AG04449 (cell line): ENCODE measurements at regions not wholly inside any gene's neighbourhood (a gene's known extent, or its start where the extent isn't known, plus 50 kb on each side); places are given as distances from the start of the nearest gene placed in this dataset.

Experiments
- CTCF ChIA-PET: fragments of 350-600 bp; formaldehyde crosslinking; extraction: SDS; loops from one replicate; lab custom pipeline; 2021; ENCODE audit warnings: antibody characterized with exemption; lab: Yijun Ruan, JAX
- POLR2A ChIA-PET: fragments of 400-600, 350-600 bp; formaldehyde crosslinking; extraction: SDS; loops from one replicate; lab custom pipeline; 2020; ENCODE audit warnings: antibody characterized with exemption, inconsistent platforms; lab: Yijun Ruan, JAX
- DNase-seq: peaks from one replicate; pipeline ENCODE4 v3.0.0-alpha.2; 2010; ENCODE audit warnings: low read depth, low spot score
- H3K4me3 ChIP-seq: 2 replicates; pipeline ENCODE4 v1.5.1; 2011; ENCODE audit warnings: low read depth, mild to moderate bottlenecking, control low read depth, low read length
- TF ChIP-seq, protein P1 (sequence below): IDR thresholded peaks from one replicate; pipeline ENCODE4 v1.5.1; 2011; ENCODE audit warnings: mild to moderate bottlenecking, moderate library complexity, low read length, control low read depth, inconsistent platforms; ENCODE audit not compliant: insufficient read depth; ENCODE audit errors: missing control alignments

DNA sequence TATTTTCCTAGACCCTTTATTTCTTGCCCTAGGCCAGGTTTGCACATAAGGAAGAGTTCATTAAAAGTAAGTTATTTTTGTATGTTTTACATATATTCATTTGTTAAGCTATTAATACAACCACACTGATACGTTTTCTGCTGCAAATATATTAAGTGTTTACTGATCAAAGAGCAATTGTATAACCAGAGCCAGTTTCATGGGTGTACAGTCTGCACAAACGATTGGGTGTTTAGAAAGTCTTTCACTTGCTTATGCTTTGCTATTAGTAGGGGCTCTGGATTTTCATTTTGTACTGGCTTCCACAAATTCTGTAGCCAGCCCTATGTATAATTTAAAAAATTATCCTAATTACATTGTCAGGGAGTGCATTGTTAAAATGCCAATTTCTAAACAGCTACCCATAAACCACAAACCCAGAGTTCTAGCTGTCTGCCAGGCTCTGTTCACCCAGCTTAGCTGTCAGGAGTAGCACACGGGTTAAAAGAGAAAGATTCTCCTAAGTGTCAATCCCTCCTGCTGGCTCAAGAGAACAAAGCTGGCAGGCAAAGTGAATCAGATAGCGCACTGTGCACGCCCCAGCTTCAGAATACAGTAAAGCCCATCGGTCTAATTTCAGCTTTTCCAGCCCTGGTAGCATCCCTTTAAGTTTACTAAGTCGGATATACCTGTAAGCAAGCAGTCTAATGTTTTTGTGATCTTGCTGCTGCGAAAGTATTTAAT, 151.0 kb upstream of the LMO3 start:
- CTCF ChIA-PET, result no interaction called here
- no peak for DNase-seq
- TF ChIP-seq, protein P1, sequence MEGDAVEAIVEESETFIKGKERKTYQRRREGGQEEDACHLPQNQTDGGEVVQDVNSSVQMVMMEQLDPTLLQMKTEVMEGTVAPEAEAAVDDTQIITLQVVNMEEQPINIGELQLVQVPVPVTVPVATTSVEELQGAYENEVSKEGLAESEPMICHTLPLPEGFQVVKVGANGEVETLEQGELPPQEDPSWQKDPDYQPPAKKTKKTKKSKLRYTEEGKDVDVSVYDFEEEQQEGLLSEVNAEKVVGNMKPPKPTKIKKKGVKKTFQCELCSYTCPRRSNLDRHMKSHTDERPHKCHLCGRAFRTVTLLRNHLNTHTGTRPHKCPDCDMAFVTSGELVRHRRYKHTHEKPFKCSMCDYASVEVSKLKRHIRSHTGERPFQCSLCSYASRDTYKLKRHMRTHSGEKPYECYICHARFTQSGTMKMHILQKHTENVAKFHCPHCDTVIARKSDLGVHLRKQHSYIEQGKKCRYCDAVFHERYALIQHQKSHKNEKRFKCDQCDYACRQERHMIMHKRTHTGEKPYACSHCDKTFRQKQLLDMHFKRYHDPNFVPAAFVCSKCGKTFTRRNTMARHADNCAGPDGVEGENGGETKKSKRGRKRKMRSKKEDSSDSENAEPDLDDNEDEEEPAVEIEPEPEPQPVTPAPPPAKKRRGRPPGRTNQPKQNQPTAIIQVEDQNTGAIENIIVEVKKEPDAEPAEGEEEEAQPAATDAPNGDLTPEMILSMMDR, result no peak
- POLR2A ChIA-PET, result no interaction called here
- H3K4me3 ChIP-seq, result no peak overlapping the region

DNA sequence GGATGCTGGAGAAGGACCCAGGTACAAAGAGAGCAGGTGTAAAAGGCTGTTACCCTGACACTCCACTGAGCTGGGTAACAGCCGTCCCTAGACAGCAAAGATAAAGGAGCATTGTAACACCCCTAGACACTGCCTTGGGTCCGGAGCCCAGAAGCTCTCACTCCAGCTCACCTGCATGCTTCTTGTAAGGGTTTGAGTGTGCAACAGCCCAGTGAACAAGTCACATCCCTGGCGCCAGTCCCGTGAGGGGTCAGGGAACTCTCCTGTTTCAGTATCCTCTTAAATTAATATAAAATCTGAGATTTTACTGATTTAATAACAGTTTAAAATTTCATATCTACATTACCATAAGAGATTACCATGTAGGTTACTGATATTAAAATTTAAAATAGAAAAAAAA, 124.8 kb upstream of the LMO3 start:
- ChIA-PET CTCF (no interaction called here), POLR2A (no interaction called here)
- TF ChIP-seq, protein P1, result no peak
- H3K4me3 ChIP-seq, result no peak overlapping the region
- DNase-seq, result no peak

DNA sequence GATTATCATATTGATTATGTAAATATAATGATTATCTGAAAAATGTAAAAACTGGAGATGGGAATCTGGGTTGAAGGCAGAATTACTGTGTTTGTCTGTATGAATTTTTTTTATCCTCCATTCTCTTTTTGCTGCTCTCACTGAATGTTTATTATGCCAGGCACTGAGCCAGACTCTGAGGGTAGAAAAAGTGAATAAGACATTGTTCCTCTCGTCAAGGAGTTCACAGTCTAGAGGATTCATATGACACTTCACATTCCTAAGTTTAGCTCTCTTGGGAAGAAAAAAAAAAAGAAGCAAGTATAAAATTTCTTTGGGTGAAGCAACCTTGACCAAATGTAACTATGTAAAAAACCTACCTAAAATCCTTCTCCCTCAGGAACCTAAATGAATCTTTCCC, 120.9 kb upstream of the LMO3 start:
- no peak for DNase-seq
- H3K4me3 ChIP-seq, result no peak overlapping the region
- ChIA-PET POLR2A (no interaction called here), CTCF (no interaction called here)
- TF ChIP-seq, protein P1, result no peak

DNA sequence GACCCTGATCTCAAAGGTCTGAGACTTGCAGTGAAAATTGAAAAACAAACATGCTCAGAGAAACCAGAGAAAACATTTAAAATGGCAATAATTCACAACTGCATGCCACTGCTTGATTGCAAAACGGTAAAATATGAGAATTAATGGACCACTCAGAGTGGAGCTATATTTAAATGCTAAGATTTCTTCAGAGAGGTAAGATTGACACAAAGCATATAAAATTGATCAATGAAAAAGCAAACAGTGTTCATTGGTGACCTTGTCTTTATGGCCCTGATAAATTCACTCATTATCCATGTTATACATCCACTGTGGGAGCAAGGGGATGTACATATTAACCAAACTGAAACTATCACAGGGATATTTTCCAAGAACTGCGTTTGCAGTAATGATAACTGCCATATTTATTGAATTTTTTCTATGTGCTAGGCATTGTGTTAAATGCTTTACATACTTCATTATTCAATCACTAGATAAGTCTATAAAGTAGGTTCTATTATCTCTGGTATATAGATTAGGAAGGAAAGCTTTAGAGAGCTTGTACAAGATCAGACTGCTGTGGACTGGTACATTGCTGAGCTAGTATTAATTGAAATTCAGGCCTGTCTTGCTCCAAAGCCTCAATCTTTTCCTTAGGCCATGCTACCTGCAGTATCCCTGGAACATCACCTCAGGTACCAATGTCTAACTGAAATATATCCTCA, 113.9 kb upstream of the LMO3 start:
- CTCF ChIA-PET, result no interaction called here
- TF ChIP-seq, protein P1, result no peak
- no peak for DNase-seq

DNA sequence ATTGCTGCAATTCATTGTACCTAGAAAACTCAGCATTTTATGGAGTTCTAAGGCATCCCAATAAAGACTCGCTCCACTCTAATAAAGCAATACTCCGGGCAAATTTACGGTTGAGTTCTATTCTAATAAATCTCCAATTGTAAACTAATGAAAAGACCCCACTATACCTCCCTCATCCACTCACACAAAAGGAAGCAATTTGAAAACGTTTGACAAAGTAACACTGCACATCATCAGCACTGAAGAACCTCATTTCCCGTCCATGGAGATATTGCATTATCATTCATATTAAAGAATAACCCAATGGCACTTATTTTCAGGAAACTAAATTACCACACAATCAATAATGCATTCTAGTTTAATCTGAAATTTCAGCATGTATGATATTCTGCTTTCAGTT, 111.0 kb upstream of the LMO3 start:
- H3K4me3 ChIP-seq, result no peak overlapping the region

More for the DNA sequence above, 113.9 kb upstream of the LMO3 start:
- H3K4me3 ChIP-seq, result no peak overlapping the region
- POLR2A ChIA-PET, result no interaction called here

DNA sequence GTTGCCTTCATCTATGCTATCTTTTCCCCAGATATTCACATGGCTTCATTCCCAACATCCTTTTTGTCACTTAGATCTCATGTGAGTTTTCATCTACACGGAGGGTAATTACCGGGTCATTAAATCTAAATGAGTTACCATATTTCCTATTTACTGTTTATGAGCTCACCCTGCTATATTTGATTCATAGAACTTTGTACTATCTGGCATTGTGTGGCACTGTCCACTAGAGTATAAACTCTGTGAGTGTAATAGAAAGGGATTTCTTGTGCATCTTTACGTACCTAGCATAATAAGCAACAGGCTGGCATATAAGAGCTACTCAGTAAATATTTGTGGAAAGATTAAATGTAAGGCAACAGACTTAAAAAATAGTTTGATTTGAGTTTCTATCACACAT, 86.1 kb upstream of the LMO3 start:
- DNase-seq, result no peak
- CTCF ChIA-PET, result no interaction called here
- TF ChIP-seq, protein P1, result no peak
- POLR2A ChIA-PET, result no interaction called here
- no peak overlapping the region for H3K4me3 ChIP-seq

More for the DNA sequence above, 111.0 kb upstream of the LMO3 start:
- ChIA-PET POLR2A (no interaction called here), CTCF (no interaction called here)
- no peak for DNase-seq
- TF ChIP-seq, protein P1, result no peak
